ENCODE measurements at regions not wholly inside any gene's neighbourhood (a gene's known extent, or its start where the extent isn't known, plus 50 kb on each side); places are given as distances from the start of the nearest gene placed in this dataset.

DNA sequence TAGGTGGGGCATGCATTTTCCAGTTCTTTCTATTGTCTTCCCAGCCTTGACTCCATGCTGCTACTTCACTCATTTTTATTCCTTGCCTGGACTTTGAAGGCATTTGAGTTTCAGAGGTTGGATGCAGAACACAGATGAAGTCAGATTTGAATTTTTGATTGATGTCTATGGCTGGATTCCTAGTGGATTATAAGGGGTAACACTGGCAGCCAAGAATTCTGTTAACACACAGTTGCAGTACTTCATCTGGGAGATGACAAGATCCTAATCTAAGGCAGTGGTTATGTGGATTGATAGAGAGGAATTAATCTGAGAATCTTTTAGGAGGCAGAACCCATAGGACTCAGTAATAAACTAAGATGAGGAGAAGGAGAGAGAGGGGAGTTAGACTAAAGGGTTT lies 439.0 kb upstream of the USP24 start:
- TF ChIP-seq, protein P1, sequence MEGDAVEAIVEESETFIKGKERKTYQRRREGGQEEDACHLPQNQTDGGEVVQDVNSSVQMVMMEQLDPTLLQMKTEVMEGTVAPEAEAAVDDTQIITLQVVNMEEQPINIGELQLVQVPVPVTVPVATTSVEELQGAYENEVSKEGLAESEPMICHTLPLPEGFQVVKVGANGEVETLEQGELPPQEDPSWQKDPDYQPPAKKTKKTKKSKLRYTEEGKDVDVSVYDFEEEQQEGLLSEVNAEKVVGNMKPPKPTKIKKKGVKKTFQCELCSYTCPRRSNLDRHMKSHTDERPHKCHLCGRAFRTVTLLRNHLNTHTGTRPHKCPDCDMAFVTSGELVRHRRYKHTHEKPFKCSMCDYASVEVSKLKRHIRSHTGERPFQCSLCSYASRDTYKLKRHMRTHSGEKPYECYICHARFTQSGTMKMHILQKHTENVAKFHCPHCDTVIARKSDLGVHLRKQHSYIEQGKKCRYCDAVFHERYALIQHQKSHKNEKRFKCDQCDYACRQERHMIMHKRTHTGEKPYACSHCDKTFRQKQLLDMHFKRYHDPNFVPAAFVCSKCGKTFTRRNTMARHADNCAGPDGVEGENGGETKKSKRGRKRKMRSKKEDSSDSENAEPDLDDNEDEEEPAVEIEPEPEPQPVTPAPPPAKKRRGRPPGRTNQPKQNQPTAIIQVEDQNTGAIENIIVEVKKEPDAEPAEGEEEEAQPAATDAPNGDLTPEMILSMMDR (conservative IDR thresholded peaks at IDR 0.05 in 1 of 2, IDR thresholded peaks at IDR 0.05 in 1 of 2; ENCODE audit: extremely low read depth in 1 of 2, insufficient read depth in 1 of 2, low read depth in 1 of 2, low read length in 2 of 2), result no peak
- TF ChIP-seq EZH2 (IDR thresholded peaks at IDR 0.05; ENCODE audit: borderline replicate concordance, low read length), result no peak

Data from mammary epithelial cell (primary cell).